Activated CD8-positive, alpha-beta T cell treated with anti-CD3 and anti-CD28 coated beads for 36 hours (primary cell): ENCODE measurements at regions not wholly inside any gene's neighbourhood (a gene's known extent, or its start where the extent isn't known, plus 50 kb on each side); places are given as distances from the start of the nearest gene placed in this dataset.

Source experiments
- ATAC-seq: fragments of 200-7000 bp; cut with Tn5 transposase; one replicate; pipeline ENCODE4 v1.10.0; 2021; ENCODE audit warnings: mild to moderate bottlenecking, moderate library complexity
- CTCF ChIA-PET: fragments of 350-600 bp; sonication (Branson Sonifier 250); formaldehyde crosslinking; loops from one replicate; lab custom pipeline; 2021; ENCODE audit warnings: antibody characterized with exemption; lab: Charles Lee
- POLR2A ChIA-PET: fragments of 350-600 bp; sonication (Branson Sonifier 250); formaldehyde crosslinking; loops from one replicate; lab custom pipeline; 2021; ENCODE audit warnings: antibody characterized with exemption; lab: Charles Lee
- DNase-seq: peaks from one replicate; pipeline ENCODE4 v3.0.0-alpha.2; 2020
- H3K27ac Mint-ChIP-seq: one replicate; pipeline ENCODE4 v1.8.0; 2021; ENCODE audit warnings: mild to moderate bottlenecking, mixed read lengths
- H3K27me3 Mint-ChIP-seq: one replicate; pipeline ENCODE4 v1.8.0; 2021; ENCODE audit warnings: mixed read lengths
- H3K36me3 Mint-ChIP-seq: one replicate; pipeline ENCODE4 v1.8.0; 2021; ENCODE audit warnings: low read depth, mixed read lengths
- H3K4me1 Mint-ChIP-seq: one replicate; pipeline ENCODE4 v1.8.0; 2021; ENCODE audit warnings: low read depth, mixed read lengths
- H3K4me3 Mint-ChIP-seq: one replicate; pipeline ENCODE4 v1.8.0; 2021; ENCODE audit warnings: mild to moderate bottlenecking, moderate library complexity, mixed read lengths
- H3K9me3 Mint-ChIP-seq: one replicate; pipeline ENCODE4 v1.8.0; 2021; ENCODE audit warnings: mixed read lengths
- intact Hi-C: fragments of 100-400 bp; cut with micrococcal nuclease; formaldehyde crosslinking; loops from one replicate; pipeline ENCODE4 v1.10.0; 2022
- TF ChIP-seq, protein P1 (sequence below): fragments of 200-600 bp; IDR thresholded peaks from one replicate; pipeline ENCODE4 v1.8.0; 2022; ENCODE audit warnings: antibody characterized with exemption, mild to moderate bottlenecking

DNA sequence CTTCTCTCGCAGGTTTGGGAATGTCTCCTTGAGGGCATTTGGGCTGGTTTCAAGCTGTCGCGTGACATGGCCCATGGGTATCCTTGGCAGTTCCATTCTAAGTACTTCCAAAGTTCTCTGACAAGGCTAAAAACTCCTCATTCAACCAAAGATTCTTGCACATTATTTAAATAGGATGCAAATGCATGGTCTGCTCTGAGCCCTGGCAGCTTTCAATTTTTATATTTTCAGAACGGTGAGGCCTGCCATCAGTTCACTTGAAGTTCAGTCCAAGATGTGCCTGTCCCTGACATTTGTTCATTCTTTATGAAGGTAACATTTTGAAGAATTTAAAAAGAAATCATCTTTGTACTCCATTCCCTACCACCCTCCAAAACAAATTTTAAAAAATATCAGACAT, 160.0 kb downstream of the KCNA5 start:
- POLR2A ChIA-PET: no interaction called here
- Mint-ChIP-seq H3K36me3 (no peaks in the 10 kb centered on the region), H3K9me3 (no peaks in the 10 kb centered on the region), H3K4me3 (no peak overlapping the region), H3K4me1 (no peaks in the 10 kb centered on the region), H3K27me3 (peaks cover 11% of the 10 kb centered on the region), H3K27ac (no peak overlapping the region)
- DNase-seq (no peak), ATAC-seq (no peak)
- TF ChIP-seq, protein P1, sequence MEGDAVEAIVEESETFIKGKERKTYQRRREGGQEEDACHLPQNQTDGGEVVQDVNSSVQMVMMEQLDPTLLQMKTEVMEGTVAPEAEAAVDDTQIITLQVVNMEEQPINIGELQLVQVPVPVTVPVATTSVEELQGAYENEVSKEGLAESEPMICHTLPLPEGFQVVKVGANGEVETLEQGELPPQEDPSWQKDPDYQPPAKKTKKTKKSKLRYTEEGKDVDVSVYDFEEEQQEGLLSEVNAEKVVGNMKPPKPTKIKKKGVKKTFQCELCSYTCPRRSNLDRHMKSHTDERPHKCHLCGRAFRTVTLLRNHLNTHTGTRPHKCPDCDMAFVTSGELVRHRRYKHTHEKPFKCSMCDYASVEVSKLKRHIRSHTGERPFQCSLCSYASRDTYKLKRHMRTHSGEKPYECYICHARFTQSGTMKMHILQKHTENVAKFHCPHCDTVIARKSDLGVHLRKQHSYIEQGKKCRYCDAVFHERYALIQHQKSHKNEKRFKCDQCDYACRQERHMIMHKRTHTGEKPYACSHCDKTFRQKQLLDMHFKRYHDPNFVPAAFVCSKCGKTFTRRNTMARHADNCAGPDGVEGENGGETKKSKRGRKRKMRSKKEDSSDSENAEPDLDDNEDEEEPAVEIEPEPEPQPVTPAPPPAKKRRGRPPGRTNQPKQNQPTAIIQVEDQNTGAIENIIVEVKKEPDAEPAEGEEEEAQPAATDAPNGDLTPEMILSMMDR: no peak
- intact Hi-C loops: loop anchor here (10.0 kb wide), 1 partner anchor 241 kb away; no protein-coding TSS in a partner anchor
- CTCF ChIA-PET: no interaction called here

DNA sequence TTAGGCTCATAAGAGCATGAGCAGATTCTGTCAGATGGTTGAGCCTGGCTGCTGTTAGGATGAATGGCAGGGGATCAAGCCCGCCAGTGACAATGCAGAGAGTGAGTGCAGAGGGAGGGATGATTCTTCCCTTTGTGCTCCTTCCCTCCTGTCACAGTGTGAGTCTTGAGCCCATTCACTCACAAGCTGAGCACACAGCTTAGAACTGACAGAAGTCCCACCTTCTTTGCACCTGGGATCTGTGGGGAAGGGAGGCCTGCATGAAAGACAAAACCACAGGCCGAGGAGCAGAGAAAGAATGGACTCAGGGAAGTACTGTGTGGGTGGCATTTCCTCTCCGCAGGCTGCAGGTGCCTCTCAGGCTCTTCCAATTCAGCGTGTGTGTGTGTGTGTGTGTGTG, 160.6 kb downstream of the KCNA5 start:
- Mint-ChIP-seq H3K27ac (no peak overlapping the region), H3K4me3 (no peak overlapping the region), H3K36me3 (no peaks in the 10 kb centered on the region), H3K27me3 (peaks cover 11% of the 10 kb centered on the region), H3K4me1 (no peaks in the 10 kb centered on the region), H3K9me3 (no peaks in the 10 kb centered on the region)
- intact Hi-C loops: loop anchor here (10.0 kb wide), 1 partner anchor 241 kb away; no protein-coding TSS in a partner anchor
- DNase-seq (no peak), ATAC-seq (no peak)
- TF ChIP-seq, protein P1: no peak
- ChIA-PET CTCF (no interaction called here), POLR2A (no interaction called here)

DNA sequence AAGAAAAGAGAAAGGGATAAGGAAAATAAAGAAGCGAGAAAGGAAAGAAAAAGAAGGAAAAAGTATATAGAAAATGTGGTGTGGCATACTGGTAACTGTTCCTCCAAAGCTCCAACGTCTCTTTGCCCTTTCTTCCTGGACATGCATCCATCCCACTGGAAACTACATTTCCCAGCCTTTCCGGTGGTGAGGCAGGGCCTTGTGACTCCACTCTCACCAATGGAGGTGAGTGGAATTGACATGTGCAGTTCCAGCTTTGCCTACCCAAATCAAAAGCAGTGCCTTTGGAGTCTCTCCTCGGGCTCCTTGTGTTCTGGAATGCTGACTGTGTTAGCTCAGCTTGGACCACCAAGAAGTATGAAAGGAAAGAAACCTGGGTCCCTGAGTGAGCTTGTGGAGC, 161.2 kb downstream of the KCNA5 start:
- no peaks in the 10 kb centered on the region for H3K36me3 Mint-ChIP-seq
- H3K27me3 Mint-ChIP-seq: peaks cover 7% of the 10 kb centered on the region
- H3K9me3 Mint-ChIP-seq: no peaks in the 10 kb centered on the region
- TF ChIP-seq, protein P1: no peak
- intact Hi-C loops: loop anchor here (10.0 kb wide), 1 partner anchor 240 kb away; no protein-coding TSS in a partner anchor
- no peaks in the 10 kb centered on the region for H3K4me1 Mint-ChIP-seq
- ChIA-PET CTCF (no interaction called here), POLR2A (no interaction called here)
- no peak overlapping the region for H3K27ac Mint-ChIP-seq
- H3K4me3 Mint-ChIP-seq: no peak overlapping the region
- DNase-seq: no peak
- ATAC-seq: no peak

DNA sequence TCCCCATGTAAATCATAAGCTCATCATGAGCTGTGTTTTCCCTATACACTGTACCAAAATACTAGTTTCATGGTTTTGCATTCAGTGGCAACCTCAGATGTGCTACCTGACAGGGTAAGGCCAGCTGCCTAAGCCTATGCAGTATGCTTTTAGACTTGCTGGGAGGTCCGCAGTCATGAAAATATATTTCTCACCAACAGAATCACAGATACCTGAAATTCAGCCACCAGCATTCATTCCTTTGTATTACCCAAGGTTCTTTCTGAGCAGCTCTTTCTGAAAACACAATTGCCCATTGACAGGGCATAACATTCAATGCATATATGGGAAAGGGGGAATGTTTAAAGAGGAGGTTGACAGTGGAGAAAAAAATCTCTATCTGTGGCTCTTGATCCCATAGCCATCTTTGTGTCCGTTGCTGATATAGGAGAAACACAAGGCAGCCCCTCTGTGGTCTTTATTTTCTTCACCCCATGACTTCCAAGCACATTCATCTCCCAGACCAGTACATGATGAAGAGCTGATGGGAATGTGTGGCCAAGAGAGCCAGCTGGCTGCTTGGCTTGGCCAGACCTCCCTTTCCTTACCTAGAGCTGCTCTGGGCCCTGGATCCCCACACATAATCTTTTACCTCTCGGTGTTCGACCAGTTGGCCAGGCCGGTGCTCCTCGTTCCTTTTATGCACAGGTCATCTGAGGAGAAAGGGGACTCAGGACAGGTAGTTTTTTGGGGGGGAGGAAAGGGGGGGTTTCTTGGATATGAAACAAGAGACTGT, 162.9 kb downstream of the KCNA5 start:
- H3K4me3 Mint-ChIP-seq: no peak overlapping the region
- H3K4me1 Mint-ChIP-seq: no peaks in the 10 kb centered on the region
- ATAC-seq (no peak), DNase-seq (no peak)
- no peaks in the 10 kb centered on the region for H3K27me3 Mint-ChIP-seq
- ChIA-PET POLR2A (no interaction called here), CTCF (no interaction called here)
- no peaks in the 10 kb centered on the region for H3K9me3 Mint-ChIP-seq
- TF ChIP-seq, protein P1: no peak
- H3K36me3 Mint-ChIP-seq: no peaks in the 10 kb centered on the region
- H3K27ac Mint-ChIP-seq: no peak overlapping the region
- intact Hi-C loops: loop anchor here (10.0 kb wide), 1 partner anchor 238 kb away; no protein-coding TSS in a partner anchor

DNA sequence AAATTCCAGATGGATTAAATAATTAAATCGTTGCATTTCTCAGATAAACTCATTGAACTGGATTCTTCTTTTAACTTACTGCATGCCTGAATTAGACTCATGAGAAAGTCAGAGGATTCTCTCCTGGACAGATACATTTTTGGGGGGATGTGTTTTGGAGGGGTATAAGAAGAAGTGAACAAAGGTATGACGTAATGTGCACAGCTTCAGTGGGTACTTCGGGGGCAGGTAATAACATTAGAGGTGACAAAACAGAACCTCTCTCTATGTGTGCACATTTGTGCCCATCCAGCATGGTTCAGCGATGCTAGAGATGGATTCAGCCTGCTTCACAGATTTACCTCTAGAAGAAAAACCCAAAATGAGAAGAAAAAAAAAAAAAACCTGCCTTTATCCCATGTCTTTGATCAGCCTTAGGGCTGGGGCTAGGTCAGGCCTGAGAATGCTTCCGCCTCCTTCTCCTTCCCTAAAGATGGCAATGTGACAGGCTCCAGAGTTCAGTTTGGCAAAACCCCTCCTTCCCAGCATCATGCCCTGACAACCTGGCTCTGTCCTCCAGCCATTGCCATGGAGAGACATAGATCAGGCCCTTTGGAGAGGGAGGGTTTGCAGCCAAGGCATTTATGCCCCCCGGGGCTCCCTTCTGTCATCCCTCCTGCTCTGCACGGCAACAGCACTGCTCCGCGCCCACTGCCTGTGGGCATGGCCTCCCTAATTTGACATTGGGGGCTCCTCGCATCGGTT, 166.7 kb downstream of the KCNA5 start:
- H3K4me1 Mint-ChIP-seq: no peaks in the 10 kb centered on the region
- ATAC-seq (no peak), DNase-seq (no peak)
- no peaks in the 10 kb centered on the region for H3K9me3 Mint-ChIP-seq
- H3K27me3 Mint-ChIP-seq: peaks cover 2% of the 10 kb centered on the region
- POLR2A ChIA-PET: no interaction called here
- TF ChIP-seq, protein P1: no peak
- no peak overlapping the region for H3K27ac Mint-ChIP-seq
- no peak overlapping the region for H3K4me3 Mint-ChIP-seq
- intact Hi-C loops: no loop called here
- CTCF ChIA-PET: interaction anchor here (1.2 kb wide), 1 partner anchor 11 kb away, joined by 3 read pairs; no protein-coding TSS in a partner anchor
- no peaks in the 10 kb centered on the region for H3K36me3 Mint-ChIP-seq
